GM10248 (cell line): ENCODE measurements at regions not wholly inside any gene's neighbourhood (a gene's known extent, or its start where the extent isn't known, plus 50 kb on each side); places are given as distances from the start of the nearest gene placed in this dataset.

Experiments
- CTCF ChIA-PET: fragments of 300-600 bp; sonication (Branson Sonifier 250); formaldehyde crosslinking; extraction: SDS; loops from one replicate; lab custom pipeline; 2021; ENCODE audit warnings: antibody characterized with exemption; lab: Yijun Ruan, JAX
- POLR2A ChIA-PET: fragments of 350-650 bp; sonication (Branson Sonifier 250); formaldehyde crosslinking; extraction: SDS; loops from one replicate; lab custom pipeline; 2020; ENCODE audit warnings: antibody characterized with exemption; lab: Yijun Ruan, JAX
- DNase-seq: peaks from one replicate; pipeline ENCODE4 v3.0.0; 2012; ENCODE audit errors: extremely low spot score
- CTCF ChIP-seq: IDR thresholded peaks from 2 replicates; pipeline ENCODE4 v1.5.1; 2012; ENCODE audit warnings: mild to moderate bottlenecking, low read depth; ENCODE audit errors: extremely low read depth, missing control alignments, control extremely low read depth

GRCh38 chr5:159539678-159540077 lies 209.4 kb upstream of the IL12B start:
- POLR2A ChIA-PET: no interaction called here
- no peak for TF ChIP-seq CTCF
- no peak for DNase-seq
- CTCF ChIA-PET: interaction anchor here (1.0 to 2.5 kb wide), 4 partner anchors 8 to 24 kb away, joined by 3 to 7 read pairs (median 4); no protein-coding TSS in a partner anchor

GRCh38 chr5:159543326-159543725 lies 213.0 kb upstream of the IL12B start:
- no peak for TF ChIP-seq CTCF
- DNase-seq: no peak
- CTCF ChIA-PET: no interaction called here
- POLR2A ChIA-PET: no interaction called here

GRCh38 chr5:159545156-159545555 lies 214.9 kb upstream of the IL12B start:
- DNase-seq: no peak
- TF ChIP-seq CTCF: no peak
- ChIA-PET POLR2A (no interaction called here), CTCF (no interaction called here)

- ChIA-PET CTCF (interaction anchor here (1.0 kb wide), 1 partner anchor 8 kb away, joined by 3 read pairs; no protein-coding TSS in a partner anchor), POLR2A (no interaction called here)
- TF ChIP-seq CTCF: no peak
- no peak for DNase-seq
Observed at GRCh38 chr5:159547466-159548195, 217.3 kb upstream of the IL12B start.

- no peak for TF ChIP-seq CTCF
- POLR2A ChIA-PET: no interaction called here
- CTCF ChIA-PET: no interaction called here
- DNase-seq: no peak
Observed at GRCh38 chr5:159548517-159548916, 218.2 kb upstream of the IL12B start.

- ChIA-PET CTCF (no interaction called here), POLR2A (no interaction called here)
- TF ChIP-seq CTCF: no peak
- no peak for DNase-seq
Observed at GRCh38 chr5:159549046-159549445, 218.8 kb upstream of the IL12B start.
